ENCODE measurements at regions not wholly inside any gene's neighbourhood (a gene's known extent, or its start where the extent isn't known, plus 50 kb on each side); places are given as distances from the start of the nearest gene placed in this dataset.

DNA sequence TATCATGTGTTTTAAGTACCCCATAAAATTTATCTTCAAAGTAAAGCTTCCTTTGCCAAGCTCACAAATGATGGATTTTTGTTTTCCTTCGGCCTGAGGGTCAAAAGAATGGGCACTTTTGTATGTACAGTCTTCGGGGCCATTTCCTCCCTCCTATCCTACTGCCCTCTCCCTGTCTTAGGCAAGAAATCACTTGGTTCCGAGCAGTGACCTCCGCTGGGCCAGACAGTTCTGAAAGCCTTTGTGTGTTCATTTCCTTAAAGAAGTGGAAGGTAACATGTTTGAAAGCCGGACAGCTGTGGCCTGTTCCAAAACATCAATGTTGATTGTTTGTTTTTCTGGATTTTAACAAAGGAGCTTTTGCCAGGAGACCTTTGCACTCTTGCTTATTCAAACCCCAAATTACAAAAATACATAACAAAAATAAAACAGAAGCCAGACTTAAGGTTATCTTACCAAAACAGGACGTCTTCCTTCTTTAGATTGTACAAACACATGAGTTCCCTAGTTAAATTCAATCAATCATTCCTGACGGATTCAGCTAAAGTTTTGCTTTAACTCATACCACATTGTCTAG lies 110.6 kb upstream of the LIMCH1 start:
- no peaks in the 10 kb centered on the region for H3K4me1 ChIP-seq (ENCODE audit: control insufficient read depth, insufficient read depth, low read length, unreplicated experiment)
- peaks cover 22% of the 10 kb centered on the region; the same call in 1 of the 2 replicates for H3K27me3 ChIP-seq (ENCODE audit: insufficient read depth, low read length)
- H3K36me3 ChIP-seq (ENCODE audit: insufficient read depth, low read length): no peaks in the 10 kb centered on the region
- H2AFZ ChIP-seq (ENCODE audit: low read length, unreplicated experiment): no peak overlapping the region
- no peaks in the 10 kb centered on the region for H3K79me2 ChIP-seq (ENCODE audit: control insufficient read depth, insufficient read depth, low read length, unreplicated experiment)
- H3K27ac ChIP-seq (ENCODE audit: low read depth, low read length): no peak overlapping the region
- H3K4me3 ChIP-seq (ENCODE audit: low read depth, low read length): no peak overlapping the region

DNA sequence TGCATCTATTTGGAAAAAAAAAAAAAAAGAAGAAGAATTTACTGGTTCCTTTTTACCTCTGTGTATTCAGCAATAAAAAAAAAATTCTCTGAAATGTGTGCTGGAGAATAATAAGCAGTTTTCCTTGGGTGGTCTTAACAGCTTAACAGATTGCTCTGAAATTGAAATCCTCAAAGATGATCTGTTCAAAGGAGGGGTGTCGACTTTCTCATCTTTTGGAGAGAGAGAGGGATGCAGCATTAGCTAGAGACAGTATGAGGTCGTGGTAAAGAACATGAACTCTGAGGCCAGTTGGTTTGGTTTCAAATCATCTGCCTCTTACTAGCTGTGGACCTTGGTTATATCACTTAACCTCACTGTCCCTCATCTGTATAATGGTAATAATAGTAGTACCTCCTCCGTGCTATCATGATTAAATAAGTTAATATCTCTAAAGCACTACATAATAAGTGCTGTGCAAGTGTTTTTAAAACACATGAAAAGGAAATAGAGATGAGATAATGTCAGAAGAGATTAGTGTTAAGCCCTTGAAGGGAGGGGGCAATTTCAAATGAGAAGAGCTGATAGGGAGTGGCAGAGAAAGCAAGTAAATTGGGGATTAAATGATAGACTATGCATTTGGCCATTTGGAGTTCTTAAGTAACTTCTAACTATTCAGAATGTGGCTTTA lies 109.9 kb upstream of the LIMCH1 start:
- H3K4me3 ChIP-seq (ENCODE audit: low read depth, low read length): no peak overlapping the region
- no peaks in the 10 kb centered on the region for H3K79me2 ChIP-seq (ENCODE audit: control insufficient read depth, insufficient read depth, low read length, unreplicated experiment)
- H3K36me3 ChIP-seq (ENCODE audit: insufficient read depth, low read length): no peaks in the 10 kb centered on the region
- H3K27me3 ChIP-seq (ENCODE audit: insufficient read depth, low read length): peaks cover 22% of the 10 kb centered on the region; the same call in 1 of the 2 replicates
- H3K4me1 ChIP-seq (ENCODE audit: control insufficient read depth, insufficient read depth, low read length, unreplicated experiment): no peaks in the 10 kb centered on the region
- no peak overlapping the region for H2AFZ ChIP-seq (ENCODE audit: low read length, unreplicated experiment)
- no peak overlapping the region for H3K27ac ChIP-seq (ENCODE audit: low read depth, low read length)

DNA sequence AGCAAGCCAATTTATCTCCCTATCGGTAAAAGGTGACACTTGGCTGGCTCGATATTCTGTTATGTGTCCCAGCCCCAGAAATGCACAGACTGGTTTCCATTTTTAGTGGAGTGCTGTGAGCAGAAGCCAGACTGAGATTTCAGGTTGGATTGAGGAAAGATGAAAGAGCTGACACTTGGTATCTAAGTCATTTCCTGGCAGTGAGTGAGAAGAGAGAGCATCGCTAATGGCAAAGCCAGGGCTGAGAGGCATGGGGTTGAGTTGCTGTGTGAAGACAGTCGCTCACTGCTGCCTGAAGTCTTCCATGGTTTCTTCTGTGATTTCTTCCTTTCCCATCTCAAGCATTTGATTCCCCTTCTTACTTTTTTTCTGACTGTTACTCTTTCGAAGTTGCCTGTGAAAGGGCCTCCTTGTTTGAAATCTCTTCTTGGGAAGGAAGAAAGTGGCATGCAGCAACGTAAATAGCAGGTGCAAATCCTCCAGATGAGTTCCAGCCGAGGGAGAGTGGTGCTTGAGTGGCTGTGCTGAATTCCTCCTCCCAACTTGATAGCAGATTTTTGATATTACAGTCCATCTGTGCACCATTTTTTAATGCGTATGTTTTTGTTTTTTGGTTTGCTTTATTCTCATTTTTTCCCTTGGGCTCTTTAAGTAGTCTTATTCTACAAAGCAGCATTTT lies 109.2 kb upstream of the LIMCH1 start:
- Histone ChIP-seq H3K79me2 (ENCODE audit: control insufficient read depth, insufficient read depth, low read length, unreplicated experiment) (no peaks in the 10 kb centered on the region), H3K4me1 (ENCODE audit: control insufficient read depth, insufficient read depth, low read length, unreplicated experiment) (no peaks in the 10 kb centered on the region), H3K27me3 (ENCODE audit: insufficient read depth, low read length) (peaks cover 22% of the 10 kb centered on the region; the same call in 1 of the 2 replicates), H3K27ac (ENCODE audit: low read depth, low read length) (no peak overlapping the region), H2AFZ (ENCODE audit: low read length, unreplicated experiment) (no peak overlapping the region), H3K4me3 (ENCODE audit: low read depth, low read length) (no peak overlapping the region), H3K36me3 (ENCODE audit: insufficient read depth, low read length) (no peaks in the 10 kb centered on the region)

DNA sequence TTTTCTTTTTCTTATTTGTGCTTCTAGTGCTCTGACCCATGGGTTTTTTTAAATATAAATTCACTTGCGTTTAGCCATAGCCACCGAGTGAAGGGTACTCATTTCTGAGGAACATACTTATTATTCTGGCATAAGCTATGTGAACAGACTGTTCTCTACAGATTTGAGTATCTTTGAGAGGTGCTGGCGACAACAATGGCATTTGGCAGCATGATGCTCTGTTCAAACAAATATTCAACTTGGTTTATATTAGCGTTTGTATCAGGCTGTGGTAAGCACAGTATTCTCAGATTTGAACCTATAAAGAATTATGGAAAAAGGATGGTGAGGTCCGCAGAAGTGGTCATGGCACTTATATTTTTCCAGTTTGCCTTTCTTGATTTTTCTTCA lies 108.7 kb upstream of the LIMCH1 start:
- no peaks in the 10 kb centered on the region for H3K4me1 ChIP-seq (ENCODE audit: control insufficient read depth, insufficient read depth, low read length, unreplicated experiment)
- H2AFZ ChIP-seq (ENCODE audit: low read length, unreplicated experiment): no peak overlapping the region
- no peak overlapping the region for H3K27ac ChIP-seq (ENCODE audit: low read depth, low read length)
- H3K4me3 ChIP-seq (ENCODE audit: low read depth, low read length): no peak overlapping the region
- no peaks in the 10 kb centered on the region for H3K36me3 ChIP-seq (ENCODE audit: insufficient read depth, low read length)
- no peaks in the 10 kb centered on the region for H3K79me2 ChIP-seq (ENCODE audit: control insufficient read depth, insufficient read depth, low read length, unreplicated experiment)
- H3K27me3 ChIP-seq (ENCODE audit: insufficient read depth, low read length): peaks cover 20% of the 10 kb centered on the region; the same call in 1 of the 2 replicates

DNA sequence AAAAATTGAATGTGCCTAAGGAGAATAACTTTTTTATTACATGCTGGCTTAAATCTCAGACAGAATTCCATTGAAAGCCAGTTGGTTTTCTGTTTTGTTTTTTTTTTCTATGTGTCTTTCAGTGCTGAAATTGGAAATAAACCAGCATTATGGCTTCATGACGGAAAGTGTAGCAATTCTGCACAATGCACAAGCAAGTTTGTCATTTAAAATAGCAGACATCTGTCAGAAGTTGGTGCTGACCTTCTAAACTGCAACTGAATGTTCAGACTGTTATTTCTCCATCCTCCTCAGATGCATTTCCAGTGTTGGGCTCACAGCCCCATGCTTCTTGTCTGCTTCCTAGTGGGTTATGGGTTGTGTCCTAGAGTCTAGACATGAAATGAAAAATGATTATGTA lies 107.2 kb upstream of the LIMCH1 start:
- Histone ChIP-seq H3K79me2 (ENCODE audit: control insufficient read depth, insufficient read depth, low read length, unreplicated experiment) (no peaks in the 10 kb centered on the region), H3K4me1 (ENCODE audit: control insufficient read depth, insufficient read depth, low read length, unreplicated experiment) (no peaks in the 10 kb centered on the region), H3K27me3 (ENCODE audit: insufficient read depth, low read length) (peaks cover 18% of the 10 kb centered on the region; the same call in 1 of the 2 replicates), H3K36me3 (ENCODE audit: insufficient read depth, low read length) (no peaks in the 10 kb centered on the region), H2AFZ (ENCODE audit: low read length, unreplicated experiment) (no peak overlapping the region), H3K27ac (ENCODE audit: low read depth, low read length) (no peak overlapping the region), H3K4me3 (ENCODE audit: low read depth, low read length) (no peak overlapping the region)

DNA sequence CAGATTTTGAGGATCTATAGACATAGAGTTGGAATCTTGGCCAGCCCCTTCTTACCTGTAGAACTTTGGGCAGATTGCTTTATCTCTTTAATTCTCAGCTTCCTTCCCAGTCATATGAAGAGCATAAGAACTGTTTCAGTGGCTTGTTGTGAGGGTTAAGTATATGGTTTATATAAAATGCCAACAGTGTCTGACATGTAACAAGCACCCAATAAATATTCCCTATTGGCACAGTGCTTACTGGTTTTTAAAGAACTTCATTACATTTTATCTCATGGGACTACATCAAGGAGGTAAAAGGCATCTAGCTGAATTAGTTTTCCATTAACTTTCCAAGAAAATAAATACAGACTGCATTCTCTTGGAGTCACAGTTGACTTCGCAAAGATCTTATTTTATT lies 106.7 kb upstream of the LIMCH1 start:
- H3K4me3 ChIP-seq (ENCODE audit: low read depth, low read length): no peak overlapping the region
- H3K36me3 ChIP-seq (ENCODE audit: insufficient read depth, low read length): no peaks in the 10 kb centered on the region
- no peak overlapping the region for H2AFZ ChIP-seq (ENCODE audit: low read length, unreplicated experiment)
- no peaks in the 10 kb centered on the region for H3K4me1 ChIP-seq (ENCODE audit: control insufficient read depth, insufficient read depth, low read length, unreplicated experiment)
- no peaks in the 10 kb centered on the region for H3K79me2 ChIP-seq (ENCODE audit: control insufficient read depth, insufficient read depth, low read length, unreplicated experiment)
- H3K27me3 ChIP-seq (ENCODE audit: insufficient read depth, low read length): peaks cover 18% of the 10 kb centered on the region; the same call in 1 of the 2 replicates
- H3K27ac ChIP-seq (ENCODE audit: low read depth, low read length): no peak overlapping the region

DNA sequence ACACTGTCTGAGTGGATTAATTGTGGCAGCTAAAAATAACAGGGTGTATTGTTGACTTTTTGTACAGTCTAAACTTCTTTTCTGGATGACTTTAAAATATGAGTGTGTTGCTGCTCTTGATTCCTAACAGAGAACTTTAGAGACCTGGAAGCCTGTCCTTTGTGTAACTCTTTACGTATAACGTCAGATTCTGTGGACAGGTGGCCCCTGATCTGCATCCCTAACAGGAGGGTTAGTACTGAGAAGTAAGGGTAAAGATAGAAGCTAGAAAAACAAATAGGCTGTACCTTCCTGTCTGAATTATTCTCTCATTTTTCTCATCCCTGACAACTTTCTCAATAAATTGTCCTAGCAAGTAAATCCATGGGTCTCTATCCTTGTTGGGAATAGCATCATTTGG lies 105.7 kb upstream of the LIMCH1 start:
- H3K4me3 ChIP-seq (ENCODE audit: low read depth, low read length): no peak overlapping the region
- H2AFZ ChIP-seq (ENCODE audit: low read length, unreplicated experiment): no peak overlapping the region
- no peaks in the 10 kb centered on the region for H3K79me2 ChIP-seq (ENCODE audit: control insufficient read depth, insufficient read depth, low read length, unreplicated experiment)
- no peaks in the 10 kb centered on the region for H3K36me3 ChIP-seq (ENCODE audit: insufficient read depth, low read length)
- H3K27me3 ChIP-seq (ENCODE audit: insufficient read depth, low read length): peaks cover 18% of the 10 kb centered on the region; the same call in 1 of the 2 replicates
- no peaks in the 10 kb centered on the region for H3K4me1 ChIP-seq (ENCODE audit: control insufficient read depth, insufficient read depth, low read length, unreplicated experiment)
- H3K27ac ChIP-seq (ENCODE audit: low read depth, low read length): no peak overlapping the region

DNA sequence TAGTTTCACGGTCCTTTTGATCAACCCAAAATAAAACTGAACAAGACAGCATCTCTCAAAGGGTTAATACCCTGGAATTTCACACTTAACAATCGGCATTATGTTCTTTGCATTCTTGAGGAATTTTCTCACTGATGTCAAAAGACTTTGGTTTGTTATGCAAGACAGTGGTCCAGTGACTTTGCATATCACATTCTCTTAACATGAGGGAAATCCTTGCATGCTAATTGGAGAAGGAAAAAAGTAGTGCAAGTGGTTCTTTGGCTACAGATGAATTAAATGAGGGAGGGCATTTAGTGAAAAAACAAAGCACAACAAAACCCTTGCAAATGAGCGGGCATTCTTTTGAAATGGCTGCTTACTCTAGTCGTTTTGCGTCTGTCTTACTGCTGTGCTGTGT lies 105.1 kb upstream of the LIMCH1 start:
- H3K27ac ChIP-seq (ENCODE audit: low read depth, low read length): no peak overlapping the region
- no peaks in the 10 kb centered on the region for H3K36me3 ChIP-seq (ENCODE audit: insufficient read depth, low read length)
- H3K79me2 ChIP-seq (ENCODE audit: control insufficient read depth, insufficient read depth, low read length, unreplicated experiment): no peaks in the 10 kb centered on the region
- no peak overlapping the region for H2AFZ ChIP-seq (ENCODE audit: low read length, unreplicated experiment)
- H3K4me1 ChIP-seq (ENCODE audit: control insufficient read depth, insufficient read depth, low read length, unreplicated experiment): no peaks in the 10 kb centered on the region
- peaks cover 15% of the 10 kb centered on the region; the same call in 1 of the 2 replicates for H3K27me3 ChIP-seq (ENCODE audit: insufficient read depth, low read length)
- no peak overlapping the region for H3K4me3 ChIP-seq (ENCODE audit: low read depth, low read length)

DNA sequence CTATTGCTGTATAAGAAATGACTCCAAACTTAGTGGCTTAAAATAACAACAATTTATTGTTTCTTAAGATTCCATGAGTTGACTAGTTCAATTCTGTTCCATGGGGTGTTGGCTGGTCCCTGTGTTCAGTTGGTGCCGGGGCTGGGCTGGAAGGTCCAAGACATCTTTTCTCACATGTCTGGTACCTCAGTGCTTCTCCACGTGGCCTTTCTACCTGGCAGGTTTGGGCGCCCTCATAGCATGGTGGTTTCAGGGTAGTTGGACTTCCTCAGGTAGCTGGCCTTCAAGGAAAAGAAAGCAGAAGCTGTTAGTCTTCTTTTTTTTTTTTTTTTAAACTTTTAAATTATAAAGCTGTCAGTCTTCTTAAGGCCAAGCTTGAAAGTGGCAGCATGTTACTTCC lies 104.6 kb upstream of the LIMCH1 start:
- Histone ChIP-seq H2AFZ (ENCODE audit: low read length, unreplicated experiment) (no peak overlapping the region), H3K27me3 (ENCODE audit: insufficient read depth, low read length) (peaks cover 11% of the 10 kb centered on the region; the same call in 1 of the 2 replicates), H3K36me3 (ENCODE audit: insufficient read depth, low read length) (no peaks in the 10 kb centered on the region), H3K4me3 (ENCODE audit: low read depth, low read length) (no peak overlapping the region), H3K79me2 (ENCODE audit: control insufficient read depth, insufficient read depth, low read length, unreplicated experiment) (no peaks in the 10 kb centered on the region), H3K4me1 (ENCODE audit: control insufficient read depth, insufficient read depth, low read length, unreplicated experiment) (no peaks in the 10 kb centered on the region), H3K27ac (ENCODE audit: low read depth, low read length) (no peak overlapping the region)

DNA sequence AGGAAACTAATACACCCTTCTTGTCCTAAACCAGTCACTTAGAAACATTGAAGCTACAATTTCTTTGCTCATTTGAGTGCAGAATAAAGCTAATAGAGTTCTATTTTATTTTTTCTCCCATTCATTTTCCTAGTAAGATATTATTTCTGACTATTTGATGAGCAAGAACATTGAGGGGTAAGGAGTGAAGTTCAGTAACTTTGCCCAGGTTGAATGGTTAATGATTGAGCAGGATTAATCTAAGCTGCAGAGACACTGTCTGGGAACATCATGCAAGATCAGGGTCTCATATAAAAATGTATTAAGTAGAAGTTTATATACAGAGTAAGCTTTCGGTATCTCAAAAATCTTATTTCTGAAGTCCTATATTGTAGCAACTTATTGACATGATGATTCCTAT lies 102.4 kb upstream of the LIMCH1 start:
- H3K79me2 ChIP-seq (ENCODE audit: control insufficient read depth, insufficient read depth, low read length, unreplicated experiment): no peaks in the 10 kb centered on the region
- no peak overlapping the region for H3K4me3 ChIP-seq (ENCODE audit: low read depth, low read length)
- no peak overlapping the region for H2AFZ ChIP-seq (ENCODE audit: low read length, unreplicated experiment)
- H3K4me1 ChIP-seq (ENCODE audit: control insufficient read depth, insufficient read depth, low read length, unreplicated experiment): no peaks in the 10 kb centered on the region
- no peak overlapping the region for H3K27ac ChIP-seq (ENCODE audit: low read depth, low read length)
- no peaks in the 10 kb centered on the region for H3K36me3 ChIP-seq (ENCODE audit: insufficient read depth, low read length)
- H3K27me3 ChIP-seq (ENCODE audit: insufficient read depth, low read length): peaks cover 7% of the 10 kb centered on the region; the same call in 1 of the 2 replicates

DNA sequence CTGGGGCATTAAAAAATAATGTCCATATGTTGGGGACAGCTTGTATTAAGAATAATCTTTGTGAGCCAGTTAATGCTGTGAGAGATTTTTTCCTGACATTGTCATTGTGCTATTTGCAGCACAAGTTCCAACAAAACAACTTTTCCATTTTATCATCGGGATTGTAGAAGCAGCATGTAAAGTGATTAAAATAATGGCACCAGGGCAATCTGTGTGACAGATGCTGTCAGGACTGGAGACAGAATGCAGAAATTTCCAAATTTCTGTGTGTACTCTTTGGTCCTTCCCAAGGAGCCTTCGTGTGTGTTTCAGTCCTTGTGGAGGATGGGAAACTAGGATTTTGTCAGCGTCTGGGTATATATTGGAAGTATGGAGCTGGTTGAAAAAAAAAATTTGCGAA lies 101.5 kb upstream of the LIMCH1 start:
- Histone ChIP-seq H3K36me3 (ENCODE audit: insufficient read depth, low read length) (no peaks in the 10 kb centered on the region), H3K4me1 (ENCODE audit: control insufficient read depth, insufficient read depth, low read length, unreplicated experiment) (no peaks in the 10 kb centered on the region), H3K79me2 (ENCODE audit: control insufficient read depth, insufficient read depth, low read length, unreplicated experiment) (no peaks in the 10 kb centered on the region), H3K27me3 (ENCODE audit: insufficient read depth, low read length) (no peaks in the 10 kb centered on the region; the same call in 1 of the 2 replicates), H2AFZ (ENCODE audit: low read length, unreplicated experiment) (no peak overlapping the region), H3K27ac (ENCODE audit: low read depth, low read length) (no peak overlapping the region), H3K4me3 (ENCODE audit: low read depth, low read length) (no peak overlapping the region)

All from ACC112 (cell line).